ENCODE measurements at regions not wholly inside any gene's neighbourhood (a gene's known extent, or its start where the extent isn't known, plus 50 kb on each side); places are given as distances from the start of the nearest gene placed in this dataset.

- dilution Hi-C loops (cut with MboI; ENCODE audit: extremely low pct_ligation_motif_present, low sequenced_read_pairs), result no loop called here
Measured at GRCh38 chr22:44608597-44609399, 93.2 kb upstream of the PRR5 start.

More at GRCh38 chr22:44608597-44609399, 93.2 kb upstream of the PRR5 start:
- Histone ChIP-seq H3K79me2 (ENCODE audit: control insufficient read depth, insufficient read depth, low read length) (no peaks in the 10 kb centered on the region), H3K4me3 (replicated peaks in 1 of 3; ENCODE audit: insufficient read depth in 1 of 3, low read depth in 1 of 3, low read length in 3 of 3) (no peak overlapping the region), H4K20me1 (replicated peaks; ENCODE audit: control insufficient read depth, extremely low read depth, insufficient read depth, low read length) (no peaks in the 10 kb centered on the region), H3K27ac (ENCODE audit: insufficient read depth, low read depth, low read length) (no peak overlapping the region), H2AFZ (ENCODE audit: low read depth, low read length) (no peak overlapping the region), H3K9me3 (replicated peaks; ENCODE audit: control insufficient read depth, insufficient read depth, low read length) (no peaks in the 10 kb centered on the region), H3K4me1 (ENCODE audit: control insufficient read depth, extremely low read depth, insufficient read depth, low read length) (no peaks in the 10 kb centered on the region), H3K27me3 (ENCODE audit: control insufficient read depth in 2 of 2, insufficient read depth in 2 of 2, low read length in 2 of 2) (no peaks in the 10 kb centered on the region), H3K36me3 (ENCODE audit: control insufficient read depth in 2 of 2, extremely low read depth in 1 of 2, insufficient read depth in 2 of 2, low read length in 2 of 2) (no peaks in the 10 kb centered on the region), H3K9me1 (replicated peaks; ENCODE audit: control insufficient read depth, extremely low read depth, insufficient read depth, low read length) (no peaks in the 10 kb centered on the region), H3K4me2 (ENCODE audit: insufficient read depth, low read length) (no peak overlapping the region), H3K9ac (replicated peaks; ENCODE audit: extremely low read depth, insufficient read depth, low read length) (no peak overlapping the region)
- no TSS peak for BruUV-seq (replicated peaks)
- TF ChIP-seq POLR2AphosphoS5 (IDR thresholded peaks at IDR 0.05; ENCODE audit: insufficient read depth, low read depth, low read length) (no peak), MYC (IDR thresholded peaks at IDR 0.05; ENCODE audit: low read depth, low read length) (no peak), EZH2 (IDR thresholded peaks at IDR 0.05; ENCODE audit: borderline replicate concordance, low read depth, low read length, severe bottlenecking) (no peak), POLR2A (IDR thresholded peaks at IDR 0.05; ENCODE audit: low read depth, low read length) (no peak), FOS (IDR thresholded peaks at IDR 0.05; ENCODE audit: borderline replicate concordance, insufficient read depth, low read length) (no peak), GATA2 (IDR thresholded peaks at IDR 0.05; ENCODE audit: insufficient read depth, insufficient read length, low read depth, low read length) (no peak), JUN (IDR thresholded peaks at IDR 0.05; ENCODE audit: borderline replicate concordance, insufficient read depth, insufficient read length, low read depth) (no peak)
- TF ChIP-seq, protein P1, sequence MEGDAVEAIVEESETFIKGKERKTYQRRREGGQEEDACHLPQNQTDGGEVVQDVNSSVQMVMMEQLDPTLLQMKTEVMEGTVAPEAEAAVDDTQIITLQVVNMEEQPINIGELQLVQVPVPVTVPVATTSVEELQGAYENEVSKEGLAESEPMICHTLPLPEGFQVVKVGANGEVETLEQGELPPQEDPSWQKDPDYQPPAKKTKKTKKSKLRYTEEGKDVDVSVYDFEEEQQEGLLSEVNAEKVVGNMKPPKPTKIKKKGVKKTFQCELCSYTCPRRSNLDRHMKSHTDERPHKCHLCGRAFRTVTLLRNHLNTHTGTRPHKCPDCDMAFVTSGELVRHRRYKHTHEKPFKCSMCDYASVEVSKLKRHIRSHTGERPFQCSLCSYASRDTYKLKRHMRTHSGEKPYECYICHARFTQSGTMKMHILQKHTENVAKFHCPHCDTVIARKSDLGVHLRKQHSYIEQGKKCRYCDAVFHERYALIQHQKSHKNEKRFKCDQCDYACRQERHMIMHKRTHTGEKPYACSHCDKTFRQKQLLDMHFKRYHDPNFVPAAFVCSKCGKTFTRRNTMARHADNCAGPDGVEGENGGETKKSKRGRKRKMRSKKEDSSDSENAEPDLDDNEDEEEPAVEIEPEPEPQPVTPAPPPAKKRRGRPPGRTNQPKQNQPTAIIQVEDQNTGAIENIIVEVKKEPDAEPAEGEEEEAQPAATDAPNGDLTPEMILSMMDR (IDR thresholded peaks at IDR 0.05; ENCODE audit: extremely low read depth in 1 of 2, insufficient read depth in 1 of 2, low read depth in 1 of 2, low read length in 2 of 2), result no peak
- TF ChIP-seq, protein P2, sequence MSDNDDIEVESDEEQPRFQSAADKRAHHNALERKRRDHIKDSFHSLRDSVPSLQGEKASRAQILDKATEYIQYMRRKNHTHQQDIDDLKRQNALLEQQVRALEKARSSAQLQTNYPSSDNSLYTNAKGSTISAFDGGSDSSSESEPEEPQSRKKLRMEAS (IDR thresholded peaks at IDR 0.05; ENCODE audit: insufficient read depth, insufficient read length), result no peak
- CTCF ChIA-PET, result interaction anchor here (1.0 kb wide), 1 partner anchor 16 kb away, joined by 4 read pairs; no protein-coding TSS in a partner anchor
- FAIRE-seq (no peak), DNase-seq (ENCODE audit: low read depth, low spot score) (no peak)
- intact Hi-C loops (cut with micrococcal nuclease), result no loop called here
- POLR2A ChIA-PET, result no interaction called here

Measured in endothelial cell of umbilical vein (primary cell).